ENCODE measurements at regions not wholly inside any gene's neighbourhood (a gene's known extent, or its start where the extent isn't known, plus 50 kb on each side); places are given as distances from the start of the nearest gene placed in this dataset.

DNA sequence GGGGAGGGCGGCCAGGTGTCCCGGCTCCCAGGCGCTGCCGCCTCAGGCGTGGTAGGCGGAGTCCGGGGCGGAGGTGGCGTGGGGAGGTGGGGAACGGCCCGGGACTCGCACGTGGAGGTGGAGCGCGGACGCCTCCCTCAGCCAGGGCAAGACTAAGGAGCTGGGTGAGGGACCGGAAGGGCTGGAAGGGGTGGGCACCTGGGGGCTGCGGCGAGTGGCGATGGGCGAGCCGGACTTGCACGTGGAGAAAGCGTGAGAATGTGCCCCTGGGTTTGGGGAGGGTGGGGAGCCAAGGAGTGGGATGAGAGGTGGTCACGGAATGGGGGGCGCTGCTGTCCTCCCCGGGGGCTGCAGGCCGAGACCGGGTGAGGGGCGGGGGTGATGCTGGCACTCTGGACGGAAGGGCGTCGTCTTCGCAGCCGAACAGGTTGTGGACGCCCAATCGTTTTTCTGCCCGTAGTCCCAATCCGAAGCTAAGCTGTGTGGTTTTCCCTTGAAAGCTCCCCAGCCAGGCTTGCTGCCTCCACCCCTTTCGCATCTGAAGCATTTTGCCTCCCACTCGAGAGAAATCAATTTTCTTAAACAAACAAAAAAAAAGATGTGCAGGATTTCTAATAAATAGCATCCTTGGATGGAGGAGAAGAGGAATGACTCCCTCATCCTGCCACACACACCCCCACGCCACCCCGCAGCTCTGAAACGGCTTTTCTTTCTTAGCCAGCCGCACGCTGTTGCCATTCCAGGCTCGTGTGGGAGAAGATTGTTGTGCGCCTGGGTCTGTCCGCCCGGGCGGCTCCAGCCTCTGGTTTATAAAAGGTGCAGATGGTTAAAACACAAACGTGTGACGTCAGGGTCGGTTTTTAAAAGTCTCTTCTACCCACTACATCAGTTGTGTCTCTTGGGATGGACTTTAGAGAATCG, 62.5 kb upstream of the ANKRD28 start:
- TF ChIP-seq POLR2AphosphoS5 (IDR thresholded peaks at IDR 0.05; ENCODE audit: low read depth, low read length) = no peak
- TF ChIP-seq POLR2A (IDR thresholded peaks at IDR 0.05; ENCODE audit: low read depth, low read length) = no peak
- TF ChIP-seq POU2F2 (IDR thresholded peaks at IDR 0.05; ENCODE audit: low read depth, low read length) = no peak
- TF ChIP-seq TAF1 (IDR thresholded peaks at IDR 0.05; ENCODE audit: low read depth, low read length) = no peak

Data from GM12891 (cell line).